Activated CD4-positive, alpha-beta T cell treated with anti-CD3 and anti-CD28 coated beads, Interleukin-2, amount 50 U/mL, for 1 hour (primary cell): ENCODE measurements at regions not wholly inside any gene's neighbourhood (a gene's known extent, or its start where the extent isn't known, plus 50 kb on each side); places are given as distances from the start of the nearest gene placed in this dataset.

Experiments
- DNase-seq: peaks from one replicate; pipeline ENCODE4 v3.0.0-alpha.2; 2020

- no peak for DNase-seq
Measured at GRCh38 chr9:113742878-113743277, 133.2 kb upstream of the ZNF618 start.

- DNase-seq, result no peak
Measured at GRCh38 chr9:113746486-113746885, 129.6 kb upstream of the ZNF618 start.

DNA sequence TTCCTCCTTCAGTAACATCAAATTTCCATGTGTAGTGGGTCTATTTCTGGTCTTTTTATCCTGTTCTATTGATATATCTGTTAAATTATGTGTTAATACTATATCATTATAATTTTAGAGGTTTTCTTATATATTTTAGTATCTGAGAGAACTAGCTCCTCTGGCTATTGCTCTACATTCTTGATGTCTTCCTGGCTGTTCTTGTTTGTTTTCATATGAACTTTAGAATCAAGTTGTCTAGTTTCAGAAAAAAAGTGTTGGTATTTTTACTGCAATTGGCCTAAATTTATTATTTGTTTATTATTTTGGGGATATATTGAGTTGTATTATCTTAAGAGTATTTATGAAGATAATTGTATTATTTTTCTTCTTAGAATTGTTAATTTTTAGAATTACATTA is 128.0 kb upstream of the ZNF618 start:
- no peak for DNase-seq

- no peak for DNase-seq
Measured at GRCh38 chr9:113753398-113754119, 122.5 kb upstream of the ZNF618 start.

DNA sequence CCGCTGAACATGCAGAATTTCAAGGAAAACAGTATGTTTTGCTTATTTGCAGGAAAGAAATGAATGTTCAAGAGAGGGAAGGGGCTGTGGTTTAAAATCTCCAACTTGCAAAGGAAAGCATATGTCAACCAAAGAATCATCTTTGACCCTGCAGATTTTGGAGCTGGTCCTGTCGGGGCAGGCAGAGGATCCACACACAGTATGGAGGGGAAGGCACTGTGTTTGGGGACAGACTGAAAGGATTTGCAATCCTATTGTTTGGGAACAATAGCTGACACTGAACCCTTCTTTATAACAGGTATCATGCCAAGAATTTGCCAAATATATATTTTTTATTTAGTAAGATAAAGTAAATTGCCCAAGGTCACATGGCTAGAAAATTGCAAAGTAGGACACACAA is 121.4 kb upstream of the ZNF618 start:
- no peak for DNase-seq

DNA sequence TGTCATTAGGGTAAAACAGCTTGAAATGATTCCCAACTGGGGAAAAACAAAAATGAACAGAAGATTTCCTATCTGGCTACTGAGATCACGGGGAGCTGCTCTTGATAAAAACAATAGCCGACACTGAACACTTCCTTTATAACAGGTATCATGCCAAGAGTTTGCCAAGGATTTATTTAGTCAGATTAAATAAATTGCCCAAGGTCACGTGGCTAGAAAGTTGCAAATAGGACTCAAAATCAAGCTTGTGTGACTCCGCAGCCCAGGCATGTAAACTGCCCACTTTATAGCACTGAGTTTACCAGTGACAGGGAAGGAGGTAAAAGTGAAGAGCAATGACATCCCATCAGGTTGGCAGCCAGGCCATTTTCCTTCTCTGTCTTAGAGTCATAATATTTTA is 120.7 kb upstream of the ZNF618 start:
- no peak for DNase-seq

GRCh38 chr9:113756476-113757192 is 119.5 kb upstream of the ZNF618 start:
- no peak for DNase-seq

GRCh38 chr9:113763429-113763828 is 112.7 kb upstream of the ZNF618 start:
- DNase-seq, result no peak

DNA sequence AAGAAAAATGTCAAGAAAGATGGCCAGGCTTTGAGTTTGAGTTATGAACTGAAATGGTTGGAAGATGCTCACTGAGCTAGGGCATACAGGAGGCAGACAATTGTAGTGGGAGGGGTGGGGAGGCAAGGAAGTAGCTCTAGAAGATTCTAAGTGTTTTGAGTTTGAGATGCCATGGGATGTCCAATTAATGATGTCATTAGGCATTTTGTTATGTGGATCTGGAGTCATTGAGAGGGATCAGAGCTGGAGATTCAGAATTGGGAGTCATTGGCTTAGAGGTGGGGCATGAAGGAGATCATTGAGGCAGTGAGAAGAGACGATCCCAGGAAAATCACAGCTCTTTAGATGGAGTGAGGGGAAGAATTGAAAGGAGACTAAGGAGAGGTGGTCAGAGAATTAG is 111.5 kb upstream of the ZNF618 start:
- DNase-seq, result no peak

DNA sequence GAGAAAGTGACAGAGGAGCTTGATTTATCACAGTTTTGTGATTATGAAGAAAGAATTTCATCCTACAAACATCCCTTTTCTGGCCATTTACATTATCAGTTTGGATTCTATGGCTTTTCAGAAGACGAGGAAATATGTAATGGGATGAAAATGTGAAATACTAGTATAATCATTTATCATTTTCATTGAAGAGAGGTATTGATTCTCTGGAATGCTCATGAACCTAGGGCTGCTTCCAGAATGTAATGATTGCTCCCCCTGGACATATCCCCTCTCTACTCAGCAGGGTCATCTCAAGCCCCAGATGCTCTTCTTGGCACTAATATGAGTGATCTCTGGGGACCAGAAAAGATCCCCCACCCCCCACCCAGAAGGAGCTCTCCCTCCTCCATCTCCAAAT is 106.7 kb upstream of the ZNF618 start:
- no peak for DNase-seq

DNA sequence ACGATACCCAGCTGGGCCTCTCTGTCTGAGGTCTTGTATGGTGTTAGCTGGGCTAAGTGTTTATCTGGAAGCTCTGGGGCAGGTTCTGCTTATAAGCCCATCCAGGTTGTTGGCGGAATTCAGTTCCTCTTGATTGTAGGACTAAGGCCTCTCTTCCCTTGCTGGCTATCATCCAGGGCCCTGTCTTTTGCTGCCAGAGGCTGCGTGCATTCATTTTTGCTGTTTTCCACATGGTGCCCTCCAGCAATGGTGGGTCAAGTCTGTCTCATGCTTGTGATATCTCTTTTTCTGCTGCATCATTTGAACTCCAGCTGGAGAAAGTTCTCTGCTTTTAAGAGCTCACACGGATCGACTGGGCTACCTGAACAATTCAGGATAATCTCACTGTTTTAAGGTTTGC is 105.7 kb upstream of the ZNF618 start:
- DNase-seq, result no peak

DNA sequence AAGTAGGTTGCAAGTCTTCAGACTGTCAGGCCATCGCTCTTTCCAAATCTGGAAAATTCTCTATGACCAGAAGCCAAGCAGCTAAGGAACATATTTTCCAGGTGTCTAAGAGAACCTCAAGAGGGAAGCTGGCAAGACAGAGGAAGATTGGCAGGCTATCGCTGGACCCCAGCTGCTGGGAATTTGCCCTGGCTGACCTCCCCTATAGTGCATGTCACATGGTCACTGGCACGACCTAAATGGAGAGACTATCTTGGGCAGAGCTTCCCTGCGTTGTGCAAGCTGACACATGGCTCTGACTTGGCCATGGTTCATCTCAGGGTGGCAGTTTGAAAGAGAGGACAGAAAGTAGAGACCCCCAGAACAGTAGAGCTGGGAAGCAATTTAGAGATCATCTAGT is 104.9 kb upstream of the ZNF618 start:
- DNase-seq, result no peak

- no peak for DNase-seq
Measured at GRCh38 chr9:113772121-113772810, 103.8 kb upstream of the ZNF618 start.

DNA sequence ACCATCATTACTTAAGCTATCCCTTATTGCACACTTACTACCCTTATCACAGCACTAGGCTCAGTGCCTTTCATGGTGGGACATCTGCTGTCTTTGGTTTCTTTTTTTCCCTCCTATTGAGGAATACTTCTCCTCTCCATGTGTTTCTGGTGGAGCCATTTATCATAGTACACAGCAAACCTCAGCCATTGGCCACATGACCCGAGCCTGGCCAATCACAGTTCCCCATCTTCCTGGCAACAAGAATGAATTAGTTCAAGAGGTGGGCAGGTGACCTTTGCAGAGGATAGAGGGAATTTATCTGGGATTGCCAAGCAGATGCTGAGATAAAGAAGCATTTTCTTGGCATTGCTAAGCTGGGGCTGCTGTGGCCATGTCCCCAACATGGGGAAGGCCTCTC is 101.1 kb upstream of the ZNF618 start:
- no peak for DNase-seq

DNA sequence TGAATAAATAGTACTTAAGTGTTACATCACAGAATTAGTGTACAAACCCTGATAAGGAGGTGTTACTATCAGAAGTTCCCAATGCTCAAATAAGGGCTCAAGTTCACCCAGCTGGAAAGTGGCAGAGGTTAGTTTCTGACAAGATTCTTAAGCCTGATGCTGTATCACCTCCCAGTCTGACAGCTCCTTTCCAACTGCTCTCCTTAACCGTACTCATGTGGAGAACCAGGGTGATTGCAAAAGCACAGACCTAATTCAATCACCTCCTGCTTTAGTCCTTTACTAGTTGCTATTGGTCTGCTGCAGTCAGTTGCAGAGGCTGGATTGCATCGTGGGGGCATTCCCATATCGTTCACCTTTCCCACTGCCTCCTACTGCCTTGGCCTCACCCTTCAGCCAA is 100.4 kb upstream of the ZNF618 start:
- no peak for DNase-seq

DNA sequence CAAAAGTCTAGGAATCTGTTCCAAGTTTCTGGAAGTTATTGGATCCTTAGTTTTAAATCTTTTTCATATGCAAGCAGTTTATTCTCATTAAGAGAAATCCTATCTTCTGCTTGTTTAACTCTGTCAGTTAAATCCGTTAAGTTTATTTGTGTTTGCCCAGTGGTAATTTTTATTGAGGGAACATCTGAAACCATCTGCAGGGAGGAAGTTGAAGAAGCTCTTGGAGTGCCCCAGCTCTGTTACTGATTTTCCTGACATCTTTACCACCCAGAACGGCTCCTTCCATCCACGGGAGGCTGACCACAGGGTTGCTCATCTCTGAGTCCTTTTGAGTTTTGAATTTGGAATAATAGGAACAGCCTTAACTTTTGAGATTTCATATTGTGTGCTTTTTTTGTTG is 99.9 kb upstream of the ZNF618 start:
- DNase-seq, result no peak

DNA sequence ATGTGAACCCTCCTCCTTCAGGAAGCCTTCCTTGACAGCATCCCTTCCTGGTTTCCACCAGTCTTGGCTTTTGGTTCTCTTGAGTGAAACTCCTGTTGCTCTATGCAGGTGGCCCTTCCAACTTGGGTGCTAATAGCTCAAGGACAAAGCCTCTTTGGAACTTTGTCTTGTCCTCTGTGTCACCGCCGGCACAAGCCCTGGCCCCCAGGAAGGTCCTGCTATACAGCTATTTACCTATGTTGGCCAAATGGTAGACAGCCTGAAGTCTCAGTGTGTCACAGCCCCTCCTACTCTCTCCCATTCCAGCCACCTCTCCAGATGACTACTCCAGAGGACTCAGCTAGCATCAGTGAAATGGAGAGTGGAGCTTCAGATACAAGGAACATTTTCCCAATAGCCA is 94.7 kb upstream of the ZNF618 start:
- no peak for DNase-seq

- DNase-seq, result no peak
Measured at GRCh38 chr9:113781896-113782295, 94.2 kb upstream of the ZNF618 start.

GRCh38 chr9:113783475-113783874 is 92.6 kb upstream of the ZNF618 start:
- DNase-seq, result no peak

DNA sequence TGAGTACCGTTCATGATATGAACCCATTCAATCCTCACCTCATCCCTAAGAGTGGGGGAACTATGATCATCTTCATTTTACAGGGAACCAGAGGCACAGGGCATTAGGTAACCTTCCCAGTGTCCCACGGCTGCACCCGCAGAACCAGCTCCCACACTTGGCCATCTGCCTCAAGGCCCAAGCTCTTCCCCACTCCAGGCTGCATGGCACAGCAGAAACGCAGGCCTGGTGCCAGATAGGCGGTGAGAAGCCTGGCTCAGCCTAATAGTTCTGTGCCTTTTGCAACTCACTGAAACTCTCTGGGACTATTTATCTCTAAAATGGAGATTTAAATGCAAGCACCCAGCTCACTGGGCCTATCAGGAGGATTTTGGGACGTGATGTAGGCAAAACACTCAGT is 90.8 kb upstream of the ZNF618 start:
- no peak for DNase-seq

- DNase-seq, result no peak
Measured at GRCh38 chr9:113786071-113786470, 90.0 kb upstream of the ZNF618 start.

- no peak for DNase-seq
Measured at GRCh38 chr9:113787871-113788270, 88.2 kb upstream of the ZNF618 start.

DNA sequence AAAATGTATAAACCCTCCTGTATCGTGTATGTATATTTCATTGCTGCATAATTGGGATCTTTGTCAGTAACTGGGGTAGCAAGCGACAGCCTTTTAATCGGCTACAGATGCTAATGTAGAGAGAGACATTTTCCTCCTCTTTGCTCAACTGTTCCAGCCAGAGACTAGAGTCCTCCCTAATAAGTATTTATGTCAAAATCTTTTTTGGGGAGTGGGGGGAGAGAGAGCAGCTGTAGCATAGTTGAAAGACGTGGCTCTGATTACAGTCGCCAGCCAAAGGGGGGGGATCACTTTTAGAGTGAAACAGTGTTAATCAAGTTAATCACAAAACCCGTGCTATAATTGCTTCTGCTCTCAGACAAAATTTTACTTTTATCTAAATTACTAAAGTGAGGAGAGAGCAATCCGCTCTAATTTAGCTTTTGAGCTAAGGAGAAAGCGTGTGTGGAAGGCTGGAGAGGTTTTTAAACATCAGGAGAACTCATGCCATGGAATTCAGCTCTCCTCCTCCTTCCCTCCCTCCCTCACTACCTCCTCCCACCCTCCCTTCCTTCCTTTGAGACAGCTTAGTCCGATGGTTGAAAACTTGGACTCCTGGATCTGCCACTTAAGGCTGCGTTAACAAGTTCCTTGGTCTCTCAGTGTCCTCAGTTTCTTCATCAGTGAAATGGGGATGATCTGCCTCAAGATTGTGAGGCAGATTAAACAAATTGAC is 87.3 kb upstream of the ZNF618 start:
- DNase-seq, result no peak

DNA sequence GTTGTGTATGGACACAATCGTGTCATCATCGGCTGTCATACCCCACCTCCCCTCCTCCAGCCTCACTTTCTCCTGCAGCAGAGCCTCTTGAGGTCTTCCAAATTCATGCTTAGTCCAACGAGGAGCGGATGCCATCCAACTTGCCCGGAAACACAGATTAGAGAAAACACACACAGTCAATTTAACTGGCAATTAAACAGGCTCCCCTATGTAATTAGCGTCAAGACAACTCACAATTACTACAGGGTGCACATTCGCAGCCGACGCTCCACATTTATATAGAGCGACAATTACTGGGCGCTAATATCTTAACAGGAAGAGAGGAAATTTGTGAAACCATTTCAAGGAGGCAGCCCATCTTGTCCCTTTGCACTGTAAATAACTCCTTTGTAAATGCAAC is 86.0 kb upstream of the ZNF618 start:
- DNase-seq, result no peak
